Activated gamma-delta T cell treated with anti-CD3 and anti-CD28 coated beads, Interleukin-2, amount 50 U/mL, for 16 hours (primary cell): ENCODE measurements at regions not wholly inside any gene's neighbourhood (a gene's known extent, or its start where the extent isn't known, plus 50 kb on each side); places are given as distances from the start of the nearest gene placed in this dataset.
"Not testable (repeated sequence)": the region's sequence is repeated elsewhere in the genome, so short reads cannot be mapped to it uniquely, and the experiment has no call there.

Source experiments
- DNase-seq: peaks from one replicate; pipeline ENCODE4 v3.0.0-alpha.2; 2020; ENCODE audit warnings: low read depth

- no peak for DNase-seq
Observed at GRCh38 chr13:50527612-50528509, 315.6 kb downstream of the DLEU7 start.

- DNase-seq = no peak
Observed at GRCh38 chr13:50529154-50529882, 314.2 kb downstream of the DLEU7 start.

- DNase-seq = no peak
Observed at GRCh38 chr13:50531917-50532899, 311.3 kb downstream of the DLEU7 start.

- DNase-seq = no peak
Observed at GRCh38 chr13:50535050-50535449, 308.4 kb downstream of the DLEU7 start.

- no peak for DNase-seq
Observed at GRCh38 chr13:50537029-50537428, 306.5 kb downstream of the DLEU7 start.

GRCh38 chr13:50539791-50540530 lies 303.5 kb downstream of the DLEU7 start:
- DNase-seq = no peak

GRCh38 chr13:50543141-50543540 lies 300.4 kb downstream of the DLEU7 start:
- no peak for DNase-seq

GRCh38 chr13:50543782-50544181 lies 299.7 kb downstream of the DLEU7 start:
- DNase-seq = no peak

- no peak for DNase-seq
Observed at GRCh38 chr13:50544211-50544610, 299.3 kb downstream of the DLEU7 start.

GRCh38 chr13:50547175-50547574 lies 296.3 kb downstream of the DLEU7 start:
- not testable (repeated sequence) for DNase-seq

- no peak for DNase-seq
Observed at GRCh38 chr13:50548586-50548985, 294.9 kb downstream of the DLEU7 start.

GRCh38 chr13:50549221-50549942 lies 294.1 kb downstream of the DLEU7 start:
- no peak for DNase-seq

- no peak for DNase-seq
Observed at GRCh38 chr13:50550151-50550550, 293.3 kb downstream of the DLEU7 start.

GRCh38 chr13:50552424-50552966 lies 291.0 kb downstream of the DLEU7 start:
- DNase-seq = no peak

- DNase-seq = no peak
Observed at GRCh38 chr13:50561739-50562138, 281.8 kb downstream of the DLEU7 start.

- DNase-seq = no peak
Observed at GRCh38 chr13:50566646-50567045, 276.8 kb downstream of the DLEU7 start.

- DNase-seq = no peak
Observed at GRCh38 chr13:50572129-50572528, 271.4 kb downstream of the DLEU7 start.

GRCh38 chr13:50573066-50573465 lies 270.4 kb downstream of the DLEU7 start:
- no peak for DNase-seq

- DNase-seq = no peak
Observed at GRCh38 chr13:50574731-50575130, 268.8 kb downstream of the DLEU7 start.

- DNase-seq = no peak
Observed at GRCh38 chr13:50575138-50575537, 268.4 kb downstream of the DLEU7 start.
